ENCODE measurements at regions not wholly inside any gene's neighbourhood (a gene's known extent, or its start where the extent isn't known, plus 50 kb on each side); places are given as distances from the start of the nearest gene placed in this dataset.
"Not testable (repeated sequence)": the region's sequence is repeated elsewhere in the genome, so short reads cannot be mapped to it uniquely, and the experiment has no call there.

- no peak for DNase-seq
These were observed 719.0 kb upstream of the FRG1 start for GRCh38 chr4:189221691-189222090.

GRCh38 chr4:189228726-189229125 lies 711.9 kb upstream of the FRG1 start:
- no peak for DNase-seq

GRCh38 chr4:189232274-189232673 lies 708.4 kb upstream of the FRG1 start:
- no peak for DNase-seq

GRCh38 chr4:189233754-189234153 lies 706.9 kb upstream of the FRG1 start:
- DNase-seq, result not testable (repeated sequence)

GRCh38 chr4:189234948-189235347 lies 705.7 kb upstream of the FRG1 start:
- DNase-seq, result not testable (repeated sequence)

- DNase-seq, result no peak
These were observed 705.1 kb upstream of the FRG1 start for GRCh38 chr4:189235599-189235998.

GRCh38 chr4:189236321-189236720 lies 704.4 kb upstream of the FRG1 start:
- DNase-seq, result not testable (repeated sequence)

GRCh38 chr4:189237340-189237739 lies 703.3 kb upstream of the FRG1 start:
- DNase-seq, result no peak

GRCh38 chr4:189255636-189256035 lies 685.0 kb upstream of the FRG1 start:
- no peak for DNase-seq

- DNase-seq, result no peak
These were observed 679.2 kb upstream of the FRG1 start for GRCh38 chr4:189261475-189261874.

- no peak for DNase-seq
These were observed 675.2 kb upstream of the FRG1 start for GRCh38 chr4:189265515-189265914.

- no peak for DNase-seq
These were observed 673.2 kb upstream of the FRG1 start for GRCh38 chr4:189267312-189267965.

GRCh38 chr4:189278597-189279165 lies 662.0 kb upstream of the FRG1 start:
- no peak for DNase-seq

GRCh38 chr4:189279188-189279587 lies 661.5 kb upstream of the FRG1 start:
- DNase-seq, result no peak

- no peak for DNase-seq
These were observed 655.3 kb upstream of the FRG1 start for GRCh38 chr4:189285377-189285776.

GRCh38 chr4:189291939-189292338 lies 648.7 kb upstream of the FRG1 start:
- no peak for DNase-seq

GRCh38 chr4:189293459-189293858 lies 647.2 kb upstream of the FRG1 start:
- DNase-seq, result no peak

- no peak for DNase-seq
These were observed 646.1 kb upstream of the FRG1 start for GRCh38 chr4:189294574-189294973.

GRCh38 chr4:189299706-189300105 lies 641.0 kb upstream of the FRG1 start:
- DNase-seq, result no peak

GRCh38 chr4:189301692-189302091 lies 639.0 kb upstream of the FRG1 start:
- no peak for DNase-seq

GRCh38 chr4:189302719-189303118 lies 638.0 kb upstream of the FRG1 start:
- DNase-seq, result no peak

GRCh38 chr4:189304167-189304566 lies 636.5 kb upstream of the FRG1 start:
- no peak for DNase-seq

- no peak for DNase-seq
These were observed 635.9 kb upstream of the FRG1 start for GRCh38 chr4:189304809-189305208.

- no peak for DNase-seq
These were observed 635.2 kb upstream of the FRG1 start for GRCh38 chr4:189305500-189305899.

- no peak for DNase-seq
These were observed 629.4 kb upstream of the FRG1 start for GRCh38 chr4:189311251-189311650.

Data from NCI-H510A treated with DMSO at 0.1 percent for 48 hours (cell line).